ENCODE measurements at regions not wholly inside any gene's neighbourhood (a gene's known extent, or its start where the extent isn't known, plus 50 kb on each side); places are given as distances from the start of the nearest gene placed in this dataset.
"Not testable (repeated sequence)": the region's sequence is repeated elsewhere in the genome, so short reads cannot be mapped to it uniquely, and the experiment has no call there.

DNA sequence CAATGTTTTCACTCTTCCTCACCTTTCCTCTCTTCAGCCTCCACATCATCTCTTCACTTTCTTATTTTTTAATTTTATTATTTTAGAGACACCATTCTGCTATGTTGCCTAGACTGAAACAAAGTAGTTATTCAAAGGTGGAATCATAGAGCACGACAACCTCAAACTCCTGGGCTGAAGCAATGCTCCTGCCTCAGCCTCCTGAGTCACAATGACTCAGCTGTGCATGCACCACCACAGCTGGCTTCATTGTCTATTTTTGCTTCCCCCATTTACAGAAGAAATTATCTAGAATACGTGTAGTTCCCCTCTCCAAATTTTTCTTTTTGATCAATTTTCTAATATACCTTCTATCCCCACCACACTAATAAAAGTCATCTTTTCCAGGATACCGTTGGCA, 911.5 kb upstream of the SOX11 start:
- peak; percentile 8 for DNase-seq (ENCODE audit: low read depth)

DNA sequence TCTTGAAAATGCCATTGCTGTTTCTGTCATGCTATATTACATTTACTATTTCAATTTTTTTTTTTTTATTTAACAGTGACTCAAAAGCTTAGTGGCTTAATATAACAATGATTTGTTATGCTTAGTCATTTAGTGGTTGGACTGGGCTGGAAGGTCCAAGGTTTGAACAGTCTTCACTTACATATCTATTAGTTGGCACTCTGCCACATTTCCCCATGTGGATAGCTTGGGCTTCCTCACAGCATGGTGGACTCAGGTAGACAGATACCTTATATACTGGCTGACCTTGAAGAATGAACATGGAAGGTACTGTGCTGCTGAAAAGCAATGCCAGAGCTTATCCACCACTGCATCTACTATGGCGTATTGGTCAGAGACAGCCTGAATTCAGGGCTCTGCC, 909.5 kb upstream of the SOX11 start:
- no peak for DNase-seq (ENCODE audit: low read depth)
- no peak for TF ChIP-seq CTCF (IDR thresholded peaks at IDR 0.05; ENCODE audit: insufficient read depth, low read depth, low read length, missing control alignments)
- H3K4me3 ChIP-seq (ENCODE audit: low read length): no peak overlapping the region

More for the DNA sequence above, 911.5 kb upstream of the SOX11 start:
- no peak for TF ChIP-seq CTCF (IDR thresholded peaks at IDR 0.05; ENCODE audit: insufficient read depth, low read depth, low read length, missing control alignments)
- no peak overlapping the region for H3K4me3 ChIP-seq (ENCODE audit: low read length)

GRCh38 chr2:4791488-4791887, 900.7 kb upstream of the SOX11 start:
- H3K4me3 ChIP-seq (ENCODE audit: low read length): no peak overlapping the region
- TF ChIP-seq CTCF (IDR thresholded peaks at IDR 0.05; ENCODE audit: insufficient read depth, low read depth, low read length, missing control alignments): no peak
- no peak for DNase-seq (ENCODE audit: low read depth)

GRCh38 chr2:4792126-4792525, 900.1 kb upstream of the SOX11 start:
- H3K4me3 ChIP-seq (ENCODE audit: low read length): no peak overlapping the region
- DNase-seq (ENCODE audit: low read depth): no peak
- TF ChIP-seq CTCF (IDR thresholded peaks at IDR 0.05; ENCODE audit: insufficient read depth, low read depth, low read length, missing control alignments): no peak

DNA sequence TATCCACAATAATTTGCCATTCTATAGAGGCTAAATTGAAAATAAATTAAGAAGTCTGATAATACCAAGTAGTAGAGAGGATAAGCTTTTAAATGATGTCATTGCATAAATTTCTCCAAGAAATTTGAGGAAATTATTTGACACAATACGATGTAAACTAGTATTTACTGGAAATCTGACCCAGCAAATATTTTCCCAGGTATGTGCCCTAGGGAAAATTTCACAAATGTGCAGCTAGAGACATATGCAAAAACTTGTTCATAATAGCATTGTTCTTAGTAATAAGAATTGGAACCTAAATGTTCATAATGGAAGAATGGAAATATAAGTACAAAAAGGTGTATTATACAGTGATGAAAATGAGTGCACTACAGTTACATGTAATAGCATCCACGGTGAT, 888.8 kb upstream of the SOX11 start:
- no peak overlapping the region for H3K4me3 ChIP-seq (ENCODE audit: low read length)
- DNase-seq (ENCODE audit: low read depth): no peak
- TF ChIP-seq CTCF (IDR thresholded peaks at IDR 0.05; ENCODE audit: insufficient read depth, low read depth, low read length, missing control alignments): no peak

DNA sequence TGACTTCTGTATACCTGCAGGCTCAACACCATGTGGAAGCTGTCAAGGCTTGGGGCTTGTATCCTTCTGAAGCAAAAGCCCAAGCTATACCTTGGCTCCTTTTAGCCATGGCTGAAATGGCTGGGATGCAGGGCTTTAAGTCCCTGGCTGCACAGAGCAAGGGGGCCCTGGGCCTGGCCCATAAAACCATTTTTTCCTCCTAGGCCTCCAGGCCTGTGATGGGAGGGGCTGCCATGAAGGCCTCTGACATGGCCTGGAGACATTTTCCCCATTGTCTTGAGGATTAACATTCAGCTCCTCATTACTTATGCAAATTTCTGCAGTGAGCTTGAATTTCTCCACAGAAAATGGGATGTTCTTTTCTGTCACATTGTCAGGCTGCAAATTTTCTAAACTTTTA, 878.0 kb upstream of the SOX11 start:
- DNase-seq (ENCODE audit: low read depth); H3K4me3 ChIP-seq (ENCODE audit: low read length): not testable (repeated sequence)

- DNase-seq (ENCODE audit: low read depth): peak; percentile 49
- no peak overlapping the region for H3K4me3 ChIP-seq (ENCODE audit: low read length)
- no peak for TF ChIP-seq CTCF (IDR thresholded peaks at IDR 0.05; ENCODE audit: insufficient read depth, low read depth, low read length, missing control alignments)
Observed at GRCh38 chr2:4827836-4828235, 864.3 kb upstream of the SOX11 start.

All from epithelial cell of esophagus (primary cell).